Heart left ventricle (tissue), 16 donors: ENCODE measurements at regions not wholly inside any gene's neighbourhood (a gene's known extent, or its start where the extent isn't known, plus 50 kb on each side); places are given as distances from the start of the nearest gene placed in this dataset.

ENCODE experiments used
- ATAC-seq, 4 donors: fragments of 200-7000 bp; cut with Tn5 transposase; one replicate each; pipeline ENCODE4 v1.9.1; 2020 to 2022; ENCODE audit warnings: moderate library complexity in 4 of 4, mild to moderate bottlenecking in 3 of 4, moderate number of reproducible peaks in 1 of 4
- DNase-seq, 5 donors: peaks; one replicate each; pipeline ENCODE4 v3.0.0-alpha.2; 2020
- H3K27ac ChIP-seq, 12 donors: fragments of 200-600 bp; sonication (generic) in 4 of 12; one replicate each; pipeline versions ENCODE4 v1.5.0 to v1.8.0; 2016 to 2022; ENCODE audit warnings: mild to moderate bottlenecking in 2 of 12
- H3K27me3 ChIP-seq, 9 donors: fragments of 200-600 bp; sonication (generic) in 2 of 9; one replicate each; pipeline versions ENCODE4 v1.5.1 to v1.8.0; 2016 to 2022; ENCODE audit warnings: mild to moderate bottlenecking in 3 of 9
- H3K36me3 ChIP-seq, 9 donors: fragments of 200-600 bp; sonication (generic) in 2 of 9; one replicate each; pipeline versions ENCODE4 v1.5.0 to v1.8.0; 2018 to 2022; ENCODE audit warnings: mild to moderate bottlenecking in 2 of 9
- H3K4me1 ChIP-seq, 12 donors: fragments of 200-600 bp; sonication (generic) in 4 of 12; one replicate each; pipeline versions ENCODE4 v1.5.0 to v1.8.0; 2016 to 2022; ENCODE audit warnings: mild to moderate bottlenecking in 3 of 12
- H3K4me3 ChIP-seq, 12 donors: fragments of 200-600 bp; sonication (generic) in 4 of 12; one replicate each; pipeline versions ENCODE4 v1.5.0 to v1.8.0; 2017 to 2022; ENCODE audit warnings: mild to moderate bottlenecking in 9 of 12, moderate library complexity in 4 of 12
- H3K9me3 ChIP-seq, 12 donors: fragments of 200-600 bp; sonication (generic) in 4 of 12; one replicate each; pipeline versions ENCODE4 v1.5.0 to v1.8.0; 2016 to 2022; ENCODE audit warnings: mild to moderate bottlenecking in 1 of 12
- CTCF ChIP-seq, 12 donors: fragments of 200-600 bp; sonication (generic) in 4 of 12; IDR thresholded peaks; one replicate each; pipeline versions ENCODE4 v1.5.0 to v1.8.0; 2018 to 2022; ENCODE audit warnings: antibody characterized with exemption in 12 of 12, mild to moderate bottlenecking in 5 of 12
- POLR2A ChIP-seq, 2 donors: fragments of 450-650 bp; IDR thresholded peaks; one replicate each; pipeline ENCODE4 v1.6.1; 2017; ENCODE audit warnings: antibody characterized with exemption in 2 of 2, mild to moderate bottlenecking in 2 of 2, moderate library complexity in 2 of 2
- WGBS, 4 donors: extraction: QIAGEN DNeasy Blood & Tissue Kit in 2 of 4; methylation state at CpG; one replicate each; pipeline versions ENCODE4 v1.1.5 to v1.1.7; 2013 to 2018; 5-methylcytosine and 5-hydroxymethylcytosine counted together
- intact Hi-C, 10 donors: fragments of 100-400 bp; cut with DNase I; formaldehyde crosslinking; loops; one replicate each; pipeline versions ENCODE4 v1.11.1 to v1.14.2; 2022
- donor health status: ischemic (EF 13 %, LVEDD 7.1; RV severe dilation, severe dysfunction).
- donor health status: healthy with polysubstance abuse.
- donor health status: DM: no; HTN: yes; CAD: no.
- donor health status: DM: no; HTN: no; CAD: no.
- donor health status: ischemic (EF 25% LVEDD 6.9; RV normal size, moderate dysfunction).
- donor health status: ischemic (EF 25% LVEDD 5.7; RV mildly dilated, moderate dysfunction).
- donor health status: healthy.
- donor health status: DM: yes; HTN: yes; CAD: no.
- donor health status: ischemic (EF 35%, LVEDD 5.7; RV mildly dilated, moderate dysfunction).
- donor health status: nonischemic (EF 11% LVEDD 7.7; RV severe dilation, severe dysfunction).
- donor health status: DM: yes; HTN: yes; CAD: no.
- donor health status: PGD.
- donor health status: ischemic (EF 29% LVEDD 5.4; RV normal size, mild dysfunction).
- donor health status: nonischemic (EF 23%, LVEDD 6.1; RV moderate dilation, normal function).

GRCh38 chr15:46328821-46329220 lies 694.0 kb downstream of the SQOR start:
- no peak overlapping the region for H3K27ac ChIP-seq
- no peak for ATAC-seq
- no peaks in the 10 kb centered on the region for H3K4me1 ChIP-seq
- no peak overlapping the region for H3K4me3 ChIP-seq
- intact Hi-C loops: no loop called here
- DNase-seq: no peak
- H3K36me3 ChIP-seq: no peaks in the 10 kb centered on the region
- no peaks in the 10 kb centered on the region for H3K27me3 ChIP-seq
- TF ChIP-seq POLR2A (IDR thresholded peaks at IDR 0.05) (no peak), CTCF (IDR thresholded peaks at IDR 0.05) (no peak)
- no peaks in the 10 kb centered on the region for H3K9me3 ChIP-seq
- WGBS, 4 donors: 93 to 94% (median 93%) methylated on average over 1 of the region's 1 CpG

- intact Hi-C loops: no loop called here
- H3K9me3 ChIP-seq: no peaks in the 10 kb centered on the region
- TF ChIP-seq POLR2A (IDR thresholded peaks at IDR 0.05): no peak
- no peaks in the 10 kb centered on the region for H3K27me3 ChIP-seq
- DNase-seq (no peak), ATAC-seq (no peak)
- no peak overlapping the region for H3K4me3 ChIP-seq
- H3K36me3 ChIP-seq: no peaks in the 10 kb centered on the region
- H3K27ac ChIP-seq: no peak overlapping the region
- WGBS, 4 donors: 79 to 85% (median 83%) methylated on average over 1 of the region's 1 CpG
- H3K4me1 ChIP-seq: no peaks in the 10 kb centered on the region
These were observed 695.0 kb downstream of the SQOR start for GRCh38 chr15:46329876-46330275.

- Histone ChIP-seq H3K4me1 (no peaks in the 10 kb centered on the region), H3K4me3 (no peak overlapping the region), H3K27ac (no peak overlapping the region), H3K36me3 (no peaks in the 10 kb centered on the region), H3K9me3 (no peaks in the 10 kb centered on the region), H3K27me3 (no peaks in the 10 kb centered on the region)
- intact Hi-C loops: no loop called here
- TF ChIP-seq CTCF (IDR thresholded peaks at IDR 0.05) (no peak), POLR2A (IDR thresholded peaks at IDR 0.05) (no peak)
- no peak for ATAC-seq
- DNase-seq: no peak
These were observed 696.7 kb downstream of the SQOR start for GRCh38 chr15:46331546-46331945.

- 64 to 74% (median 68%) methylated on average over 7 of the region's 7 CpGs for WGBS, 4 donors
- Histone ChIP-seq H3K27me3 (no peaks in the 10 kb centered on the region), H3K36me3 (no peaks in the 10 kb centered on the region), H3K27ac (no peak overlapping the region), H3K4me3 (no peak overlapping the region), H3K9me3 (no peaks in the 10 kb centered on the region), H3K4me1 (no peaks in the 10 kb centered on the region)
- DNase-seq: no peak
- ATAC-seq: no peak
- TF ChIP-seq POLR2A (IDR thresholded peaks at IDR 0.05) (no peak), CTCF (IDR thresholded peaks at IDR 0.05) (no peak)
- intact Hi-C loops: no loop called here
These were observed 708.5 kb downstream of the SQOR start for GRCh38 chr15:46343196-46343935.
